PC-3 (cell line): ENCODE measurements at regions not wholly inside any gene's neighbourhood (a gene's known extent, or its start where the extent isn't known, plus 50 kb on each side); places are given as distances from the start of the nearest gene placed in this dataset.

ENCODE experiments used
- ATAC-seq: fragments of 200-7000 bp; cut with Tn5 transposase; 2 replicates; pipeline ENCODE4 v1.9.1; 2020; ENCODE audit warnings: mild to moderate bottlenecking, moderate library complexity
- BruUV-seq: library from RNA; stranded (reverse); fragments of 400-500 nt; replicated peaks from 2 replicates; lab custom pipeline; 2021; lab: Mats Ljungman, UMichigan
- CTCF ChIA-PET: fragments of 300-600 bp; sonication (Branson Sonifier 250); formaldehyde crosslinking; loops from one replicate; lab custom pipeline; 2022; ENCODE audit warnings: antibody characterized with exemption; lab: Charles Lee
- POLR2A ChIA-PET: fragments of 300-600 bp; sonication (Branson Sonifier 250); formaldehyde crosslinking; loops from one replicate; lab custom pipeline; 2022; ENCODE audit warnings: antibody characterized with exemption; ENCODE audit not compliant: unreplicated experiment; lab: Charles Lee
- DNase-seq: peaks from one replicate; pipeline ENCODE4 v3.0.0-alpha.2; 2015
- H2AFZ ChIP-seq: fragments of 300-600 bp; sonication (generic); 2 replicates; pipeline ENCODE4 v1.6.0; 2016; ENCODE audit warnings: antibody characterized with exemption, low read length
- H3F3A ChIP-seq: fragments of 300-600 bp; sonication (generic); one replicate; pipeline ENCODE4 v1.6.0; 2017; ENCODE audit warnings: antibody characterized with exemption, low read length, control low read depth, mild to moderate bottlenecking; ENCODE audit not compliant: unreplicated experiment
- H3K27ac ChIP-seq: fragments of 300-600 bp; sonication (generic); 2 replicates; pipeline ENCODE4 v1.5.1; 2016; ENCODE audit warnings: mild to moderate bottlenecking, low read length
- H3K27me3 ChIP-seq: fragments of 300-600 bp; sonication (generic); 2 replicates; pipeline ENCODE4 v1.6.1; 2016; ENCODE audit warnings: low read length, mixed read lengths
- H3K36me3 ChIP-seq: fragments of 300-600 bp; sonication (generic); 2 replicates; pipeline ENCODE4 v1.6.1; 2016; ENCODE audit warnings: low read depth, mixed run types, low read length, mixed read lengths
- H3K4me1 ChIP-seq: fragments of 300-600 bp; sonication (generic); 2 replicates; pipeline ENCODE4 v1.5.1; 2016; ENCODE audit warnings: low read length; ENCODE audit not compliant: insufficient read depth
- H3K4me2 ChIP-seq: fragments of 300-600 bp; sonication (generic); 2 replicates; pipeline ENCODE4 v1.6.0; 2016; ENCODE audit warnings: low read length
- H3K4me3 ChIP-seq: fragments of 300-600 bp; sonication (generic); 2 replicates; pipeline ENCODE4 v1.5.1; 2016; ENCODE audit warnings: mild to moderate bottlenecking, low read length, mixed read lengths
- H3K79me2 ChIP-seq: fragments of 300-600 bp; sonication (generic); 2 replicates; pipeline ENCODE4 v1.6.1; 2017; ENCODE audit warnings: low read length, mixed read lengths
- H3K9ac ChIP-seq: fragments of 300-600 bp; sonication (generic); 2 replicates; pipeline ENCODE4 v1.6.0; 2016; ENCODE audit warnings: mild to moderate bottlenecking, low read length
- H3K9me2 ChIP-seq: fragments of 300-600 bp; sonication (generic); replicated peaks from 2 replicates; pipeline ENCODE4 v1.6.1; 2016; ENCODE audit warnings: mixed run types, low read length, mixed read lengths
- H3K9me3 ChIP-seq: fragments of 300-600 bp; sonication (generic); 2 replicates; pipeline ENCODE4 v1.6.1; 2016; ENCODE audit warnings: low read length, mixed read lengths
- H4K20me1 ChIP-seq: fragments of 300-600 bp; sonication (generic); 2 replicates; pipeline ENCODE4 v1.6.1; 2016; ENCODE audit warnings: low read length, mixed read lengths
- CTCF ChIP-seq: fragments of 300-600 bp; sonication (generic); conservative IDR thresholded peaks from 2 replicates; pipeline ENCODE4 v1.5.1; 2017; ENCODE audit warnings: antibody characterized with exemption, low read depth, mild to moderate bottlenecking, low read length
- EZH2 ChIP-seq: fragments of 300-600 bp; sonication (generic); IDR thresholded peaks from one replicate; pipeline ENCODE4 v1.6.1; 2017; ENCODE audit warnings: antibody characterized with exemption, mild to moderate bottlenecking, low read length; ENCODE audit not compliant: unreplicated experiment
- EZH2phosphoT487 ChIP-seq: fragments of 300-600 bp; sonication (generic); IDR thresholded peaks from 2 replicates; pipeline ENCODE4 v1.6.1; 2018; ENCODE audit warnings: mild to moderate bottlenecking, antibody characterized with exemption, low read length, borderline replicate concordance
- intact Hi-C: fragments of 100-400 bp; cut with micrococcal nuclease; formaldehyde crosslinking; loops from 2 replicates; pipeline ENCODE4 v1.9.0; 2023

GRCh38 chr16:87077750-87078127 lies 239.5 kb downstream of the C16orf95 start:
- no peak overlapping the region for H2AFZ ChIP-seq
- H3K27ac ChIP-seq, result no peak overlapping the region
- peaks cover 6% of the 10 kb centered on the region; the same call in 1 of the 2 replicates for H3K9me3 ChIP-seq
- no peak overlapping the region for H3K4me2 ChIP-seq
- no peaks in the 10 kb centered on the region for H4K20me1 ChIP-seq
- BruUV-seq, result no TSS peak
- no peaks in the 10 kb centered on the region for H3K79me2 ChIP-seq
- H3K27me3 ChIP-seq, result no peaks in the 10 kb centered on the region
- H3K4me3 ChIP-seq, result no peak overlapping the region
- H3K4me1 ChIP-seq, result peaks cover 6% of the 10 kb centered on the region; the same call in 1 of the 2 replicates
- TF ChIP-seq EZH2 (no peak), EZH2phosphoT487 (no peak), CTCF (no peak)
- CTCF ChIA-PET, result interaction anchor here (0.6 kb wide), 1 partner anchor 471 kb away, joined by 3 read pairs; no protein-coding TSS in a partner anchor
- intact Hi-C loops, result no loop called here
- no peak overlapping the region for H3K9ac ChIP-seq
- POLR2A ChIA-PET, result no interaction called here
- no peaks in the 10 kb centered on the region for H3K36me3 ChIP-seq
- DNase-seq (no peak), ATAC-seq (no peak)
- H3K9me2 ChIP-seq, result no peaks in the 10 kb centered on the region
- no peaks in the 10 kb centered on the region for H3F3A ChIP-seq

- Histone ChIP-seq H2AFZ (no peak overlapping the region), H4K20me1 (no peaks in the 10 kb centered on the region), H3K36me3 (no peaks in the 10 kb centered on the region), H3K4me1 (peaks cover 6% of the 10 kb centered on the region; the same call in 1 of the 2 replicates), H3K9ac (no peak overlapping the region), H3K9me3 (peaks cover 6% of the 10 kb centered on the region; the same call in 1 of the 2 replicates), H3F3A (no peaks in the 10 kb centered on the region), H3K4me3 (no peak overlapping the region), H3K79me2 (no peaks in the 10 kb centered on the region), H3K4me2 (no peak overlapping the region), H3K27ac (no peak overlapping the region), H3K9me2 (no peaks in the 10 kb centered on the region), H3K27me3 (no peaks in the 10 kb centered on the region)
- no TSS peak for BruUV-seq
- intact Hi-C loops, result no loop called here
- ATAC-seq (no peak), DNase-seq (no peak)
- CTCF ChIA-PET, result interaction anchor here (0.7 kb wide), 1 partner anchor 75 kb away, joined by 5 read pairs; no protein-coding TSS in a partner anchor
- POLR2A ChIA-PET, result no interaction called here
- no peak for TF ChIP-seq EZH2phosphoT487
- no peak for TF ChIP-seq CTCF
- TF ChIP-seq EZH2, result no peak
Observed at GRCh38 chr16:87080571-87081167, 236.5 kb downstream of the C16orf95 start.

GRCh38 chr16:87085441-87085840 lies 231.8 kb downstream of the C16orf95 start:
- Histone ChIP-seq H3K9me3 (peaks cover 3% of the 10 kb centered on the region; the same call in 1 of the 2 replicates), H3K36me3 (no peaks in the 10 kb centered on the region), H3K9me2 (no peaks in the 10 kb centered on the region), H4K20me1 (no peaks in the 10 kb centered on the region), H3K79me2 (no peaks in the 10 kb centered on the region), H3K9ac (no peak overlapping the region), H3K27me3 (no peaks in the 10 kb centered on the region), H2AFZ (no peak overlapping the region), H3K4me2 (no peak overlapping the region), H3F3A (no peaks in the 10 kb centered on the region), H3K4me1 (peaks cover 9% of the 10 kb centered on the region), H3K4me3 (no peak overlapping the region), H3K27ac (no peak overlapping the region)
- intact Hi-C loops, result no loop called here
- DNase-seq, result no peak
- ChIA-PET CTCF (no interaction called here), POLR2A (no interaction called here)
- no peak for TF ChIP-seq CTCF
- TF ChIP-seq EZH2, result no peak
- no peak for TF ChIP-seq EZH2phosphoT487
- no peak for ATAC-seq
- no TSS peak for BruUV-seq
